ENCODE measurements at regions not wholly inside any gene's neighbourhood (a gene's known extent, or its start where the extent isn't known, plus 50 kb on each side); places are given as distances from the start of the nearest gene placed in this dataset.
"Not testable (repeated sequence)": the region's sequence is repeated elsewhere in the genome, so short reads cannot be mapped to it uniquely, and the experiment has no call there.

- no peak for FAIRE-seq
- no peak for DNase-seq (ENCODE audit: low read depth)
- Histone ChIP-seq H3K4me3 (ENCODE audit: low read depth, low read length) (no peak overlapping the region), H3K36me3 (ENCODE audit: control insufficient read depth, insufficient read depth, low read length) (no peaks in the 10 kb centered on the region), H3K27me3 (ENCODE audit: control insufficient read depth, insufficient read depth, low read length) (no peaks in the 10 kb centered on the region)
- no peak for TF ChIP-seq CTCF (IDR thresholded peaks at IDR 0.05; ENCODE audit: insufficient read depth, low read length, severe bottlenecking)
Measured at GRCh38 chr5:16364910-16365309, 100.7 kb downstream of the ZNF622 start.

GRCh38 chr5:16353439-16353838 lies 112.2 kb downstream of the ZNF622 start:
- not testable (repeated sequence) for DNase-seq (ENCODE audit: low read depth); H3K27me3 ChIP-seq (ENCODE audit: control insufficient read depth, insufficient read depth, low read length); H3K36me3 ChIP-seq (ENCODE audit: control insufficient read depth, insufficient read depth, low read length); FAIRE-seq; H3K4me3 ChIP-seq (ENCODE audit: low read depth, low read length)

GRCh38 chr5:16350816-16351215 lies 114.8 kb downstream of the ZNF622 start:
- no peak for FAIRE-seq
- no peaks in the 10 kb centered on the region for H3K36me3 ChIP-seq (ENCODE audit: control insufficient read depth, insufficient read depth, low read length)
- TF ChIP-seq CTCF (IDR thresholded peaks at IDR 0.05; ENCODE audit: insufficient read depth, low read length, severe bottlenecking): no peak
- H3K27me3 ChIP-seq (ENCODE audit: control insufficient read depth, insufficient read depth, low read length): no peaks in the 10 kb centered on the region
- no peak for DNase-seq (ENCODE audit: low read depth)
- H3K4me3 ChIP-seq (ENCODE audit: low read depth, low read length): no peak overlapping the region

- Histone ChIP-seq H3K4me3 (ENCODE audit: low read depth, low read length) (no peak overlapping the region), H3K27me3 (ENCODE audit: control insufficient read depth, insufficient read depth, low read length) (no peaks in the 10 kb centered on the region), H3K36me3 (ENCODE audit: control insufficient read depth, insufficient read depth, low read length) (no peaks in the 10 kb centered on the region)
- no peak for TF ChIP-seq CTCF (IDR thresholded peaks at IDR 0.05; ENCODE audit: insufficient read depth, low read length, severe bottlenecking)
- DNase-seq (ENCODE audit: low read depth) (no peak), FAIRE-seq (no peak)
Measured at GRCh38 chr5:16346380-16346779, 119.2 kb downstream of the ZNF622 start.

GRCh38 chr5:16345454-16345853 lies 120.1 kb downstream of the ZNF622 start:
- TF ChIP-seq CTCF (IDR thresholded peaks at IDR 0.05; ENCODE audit: insufficient read depth, low read length, severe bottlenecking): peak; percentile 7
- H3K36me3 ChIP-seq (ENCODE audit: control insufficient read depth, insufficient read depth, low read length): no peaks in the 10 kb centered on the region
- no peaks in the 10 kb centered on the region for H3K27me3 ChIP-seq (ENCODE audit: control insufficient read depth, insufficient read depth, low read length)
- no peak overlapping the region for H3K4me3 ChIP-seq (ENCODE audit: low read depth, low read length)
- peak; percentile 17 for DNase-seq (ENCODE audit: low read depth)
- FAIRE-seq: no peak

GRCh38 chr5:16326137-16326536 lies 139.5 kb downstream of the ZNF622 start:
- H3K27me3 ChIP-seq (ENCODE audit: control insufficient read depth, insufficient read depth, low read length): no peaks in the 10 kb centered on the region
- DNase-seq (ENCODE audit: low read depth): no peak
- no peak for FAIRE-seq
- no peaks in the 10 kb centered on the region for H3K36me3 ChIP-seq (ENCODE audit: control insufficient read depth, insufficient read depth, low read length)
- H3K4me3 ChIP-seq (ENCODE audit: low read depth, low read length): no peak overlapping the region
- TF ChIP-seq CTCF (IDR thresholded peaks at IDR 0.05; ENCODE audit: insufficient read depth, low read length, severe bottlenecking): no peak
